Chondrocyte (in vitro differentiated cells): ENCODE measurements at regions not wholly inside any gene's neighbourhood (a gene's known extent, or its start where the extent isn't known, plus 50 kb on each side); places are given as distances from the start of the nearest gene placed in this dataset.

Experiments used
- DNase-seq: peaks from one replicate; pipeline ENCODE4 v3.0.0; 2021; ENCODE audit warnings: mixed read lengths, low spot score
- H3K27ac Mint-ChIP-seq: one replicate; pipeline ENCODE4 v1.8.0; 2021; ENCODE audit warnings: mild to moderate bottlenecking, moderate library complexity, mixed read lengths; ENCODE audit not compliant: unreplicated experiment
- H3K27me3 Mint-ChIP-seq: 2 replicates; pipeline ENCODE4 v1.8.0; 2021; ENCODE audit warnings: low read depth, mixed read lengths
- H3K36me3 Mint-ChIP-seq: 2 replicates; pipeline ENCODE4 v1.8.0; 2021; ENCODE audit warnings: low read depth, mixed read lengths
- H3K4me1 Mint-ChIP-seq: 2 replicates; pipeline ENCODE4 v1.8.0; 2021; ENCODE audit warnings: low read depth, mild to moderate bottlenecking, mixed read lengths
- H3K4me3 Mint-ChIP-seq: one replicate; pipeline ENCODE4 v1.8.0; 2021; ENCODE audit warnings: mild to moderate bottlenecking, moderate library complexity, mixed read lengths; ENCODE audit not compliant: unreplicated experiment
- H3K9me3 Mint-ChIP-seq: 2 replicates; pipeline ENCODE4 v1.8.0; 2021; ENCODE audit warnings: low read depth, mixed read lengths
- TF ChIP-seq, protein P1 (sequence below): fragments of 200-600 bp; sonication (generic); IDR thresholded peaks from 2 replicates; pipeline ENCODE4 v1.5.0; 2021; ENCODE audit warnings: antibody characterized with exemption, mild to moderate bottlenecking, moderate library complexity

GRCh38 chr4:180923486-180923885 is 1319.7 kb upstream of the TENM3 start:
- Mint-ChIP-seq H3K9me3 (peaks cover 6% of the 10 kb centered on the region), H3K27me3 (no peaks in the 10 kb centered on the region), H3K4me3 (no peak overlapping the region), H3K36me3 (no peaks in the 10 kb centered on the region), H3K27ac (no peak overlapping the region), H3K4me1 (peaks cover 3% of the 10 kb centered on the region)
- DNase-seq, result no peak
- TF ChIP-seq, protein P1, sequence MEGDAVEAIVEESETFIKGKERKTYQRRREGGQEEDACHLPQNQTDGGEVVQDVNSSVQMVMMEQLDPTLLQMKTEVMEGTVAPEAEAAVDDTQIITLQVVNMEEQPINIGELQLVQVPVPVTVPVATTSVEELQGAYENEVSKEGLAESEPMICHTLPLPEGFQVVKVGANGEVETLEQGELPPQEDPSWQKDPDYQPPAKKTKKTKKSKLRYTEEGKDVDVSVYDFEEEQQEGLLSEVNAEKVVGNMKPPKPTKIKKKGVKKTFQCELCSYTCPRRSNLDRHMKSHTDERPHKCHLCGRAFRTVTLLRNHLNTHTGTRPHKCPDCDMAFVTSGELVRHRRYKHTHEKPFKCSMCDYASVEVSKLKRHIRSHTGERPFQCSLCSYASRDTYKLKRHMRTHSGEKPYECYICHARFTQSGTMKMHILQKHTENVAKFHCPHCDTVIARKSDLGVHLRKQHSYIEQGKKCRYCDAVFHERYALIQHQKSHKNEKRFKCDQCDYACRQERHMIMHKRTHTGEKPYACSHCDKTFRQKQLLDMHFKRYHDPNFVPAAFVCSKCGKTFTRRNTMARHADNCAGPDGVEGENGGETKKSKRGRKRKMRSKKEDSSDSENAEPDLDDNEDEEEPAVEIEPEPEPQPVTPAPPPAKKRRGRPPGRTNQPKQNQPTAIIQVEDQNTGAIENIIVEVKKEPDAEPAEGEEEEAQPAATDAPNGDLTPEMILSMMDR, result no peak

- TF ChIP-seq, protein P1, result no peak
- Mint-ChIP-seq H3K9me3 (peaks cover 4% of the 10 kb centered on the region), H3K36me3 (no peaks in the 10 kb centered on the region), H3K4me1 (peaks cover 3% of the 10 kb centered on the region), H3K4me3 (no peak overlapping the region), H3K27ac (no peak overlapping the region), H3K27me3 (no peaks in the 10 kb centered on the region)
- no peak for DNase-seq
These were observed 1317.4 kb upstream of the TENM3 start for GRCh38 chr4:180925805-180926204.

DNA sequence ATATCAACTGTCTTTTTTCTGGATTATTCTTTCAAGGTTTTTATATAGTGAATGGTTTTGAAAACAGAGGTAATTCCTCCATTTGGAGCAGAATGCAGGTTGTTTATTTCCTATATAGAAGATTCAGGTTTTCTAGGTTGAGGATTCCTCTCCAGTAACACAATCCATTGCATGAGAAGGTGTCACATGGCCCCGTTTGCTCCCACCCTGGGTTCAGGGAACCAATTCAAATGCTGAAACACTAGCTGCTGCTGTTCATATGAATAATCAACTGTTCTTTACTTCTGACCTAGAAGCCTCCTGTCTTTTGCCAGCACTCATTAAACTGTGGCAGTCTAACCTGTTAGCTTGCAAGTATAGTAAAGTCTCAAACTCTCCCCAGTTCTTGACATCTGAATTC is 1316.9 kb upstream of the TENM3 start:
- H3K9me3 Mint-ChIP-seq, result no peaks in the 10 kb centered on the region
- H3K4me1 Mint-ChIP-seq, result peaks cover 3% of the 10 kb centered on the region
- no peak overlapping the region for H3K4me3 Mint-ChIP-seq
- no peak for DNase-seq
- TF ChIP-seq, protein P1, result no peak
- no peaks in the 10 kb centered on the region for H3K36me3 Mint-ChIP-seq
- H3K27me3 Mint-ChIP-seq, result no peaks in the 10 kb centered on the region
- H3K27ac Mint-ChIP-seq, result no peak overlapping the region

GRCh38 chr4:180932370-180933001 is 1310.7 kb upstream of the TENM3 start:
- H3K4me1 Mint-ChIP-seq, result peaks cover 8% of the 10 kb centered on the region
- H3K4me3 Mint-ChIP-seq, result no peak overlapping the region
- H3K36me3 Mint-ChIP-seq, result no peaks in the 10 kb centered on the region
- H3K27me3 Mint-ChIP-seq, result peaks cover 11% of the 10 kb centered on the region
- DNase-seq, result no peak
- H3K27ac Mint-ChIP-seq, result peak overlapping the region; percentile 14
- H3K9me3 Mint-ChIP-seq, result no peaks in the 10 kb centered on the region
- TF ChIP-seq, protein P1, result no peak

DNA sequence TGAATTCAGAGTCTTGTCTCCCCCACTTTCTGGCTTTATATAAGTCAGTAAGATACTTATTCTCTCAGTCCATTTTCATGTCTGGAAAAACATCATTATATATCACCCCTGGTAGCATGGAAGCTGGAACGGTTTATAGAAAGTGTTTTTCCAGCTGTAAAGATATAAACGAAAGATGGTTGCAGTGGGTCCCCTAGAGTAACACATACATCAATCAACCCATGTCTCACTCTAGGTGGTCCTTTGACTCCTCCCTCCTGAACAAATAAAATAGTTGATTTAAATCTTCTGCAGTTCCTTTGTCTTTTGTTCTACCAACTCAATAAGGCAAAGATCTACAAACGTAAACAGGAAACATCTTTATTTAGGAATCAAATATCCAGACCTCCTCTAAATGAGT is 1306.1 kb upstream of the TENM3 start:
- Mint-ChIP-seq H3K9me3 (no peaks in the 10 kb centered on the region), H3K4me3 (no peak overlapping the region), H3K27ac (no peak overlapping the region), H3K4me1 (peaks cover 8% of the 10 kb centered on the region), H3K27me3 (peaks cover 14% of the 10 kb centered on the region), H3K36me3 (no peaks in the 10 kb centered on the region)
- TF ChIP-seq, protein P1, result no peak
- no peak for DNase-seq
